G401.6 (cell line): ENCODE measurements at regions not wholly inside any gene's neighbourhood (a gene's known extent, or its start where the extent isn't known, plus 50 kb on each side); places are given as distances from the start of the nearest gene placed in this dataset.
"Not testable (repeated sequence)": the region's sequence is repeated elsewhere in the genome, so short reads cannot be mapped to it uniquely, and the experiment has no call there.

Source experiments
- FAIRE-seq: peaks from 2 replicates; lab custom pipeline; 2012; peaks lifted over from hg19 to GRCh38; lab: Jason Lieb, UNC

DNA sequence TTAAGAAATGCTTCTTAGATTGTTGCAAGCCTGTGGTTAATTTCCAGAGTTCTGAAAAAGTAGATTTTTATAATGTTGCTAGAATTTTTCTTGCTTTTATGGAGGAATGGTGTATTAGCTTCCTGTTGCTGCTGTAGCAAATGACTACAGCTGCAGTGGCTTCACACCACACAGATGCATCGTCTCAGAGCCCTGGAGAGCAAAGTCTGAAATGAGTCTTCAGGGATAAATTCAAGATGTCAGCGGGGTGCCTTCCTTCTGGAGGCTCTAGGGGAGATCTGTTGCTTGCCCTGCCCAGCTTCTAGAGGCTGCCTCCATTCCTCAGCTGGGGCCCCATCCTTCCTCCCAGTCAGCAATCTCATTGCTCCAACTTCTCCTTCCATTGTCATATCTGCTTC, 187.8 kb downstream of the ZNF516 start:
- FAIRE-seq = no peak

DNA sequence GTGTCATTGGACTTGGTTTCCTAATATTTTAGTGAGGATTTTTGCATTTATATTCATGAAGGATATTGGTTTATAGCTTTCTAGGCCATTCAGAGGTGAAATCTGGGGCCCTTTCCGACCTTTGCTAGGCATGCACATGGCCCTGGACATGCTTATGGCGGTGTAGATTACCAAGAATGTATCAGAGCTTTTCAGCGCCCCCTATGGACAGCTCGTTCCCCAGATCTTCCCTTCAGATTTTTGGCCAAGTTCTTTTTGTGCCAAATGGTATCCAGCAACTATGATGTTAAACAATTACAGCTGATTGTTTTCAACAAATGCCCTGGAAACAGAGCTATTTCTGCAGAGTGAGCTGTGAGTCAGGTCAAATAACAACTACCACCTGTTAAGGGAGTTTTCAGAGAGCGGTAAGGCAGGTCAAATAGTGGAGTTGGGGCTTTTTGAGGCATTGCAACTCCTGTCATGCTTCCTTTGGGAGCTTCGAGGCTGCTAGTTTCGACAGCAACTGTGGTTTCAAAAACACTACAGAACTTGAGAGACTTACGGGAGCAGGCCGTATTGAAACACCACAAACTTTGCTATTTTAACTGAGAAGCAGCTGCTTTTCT, 188.3 kb downstream of the ZNF516 start:
- no peak for FAIRE-seq

GRCh38 chr18:76285866-76286265, 209.2 kb downstream of the ZNF516 start:
- no peak for FAIRE-seq

DNA sequence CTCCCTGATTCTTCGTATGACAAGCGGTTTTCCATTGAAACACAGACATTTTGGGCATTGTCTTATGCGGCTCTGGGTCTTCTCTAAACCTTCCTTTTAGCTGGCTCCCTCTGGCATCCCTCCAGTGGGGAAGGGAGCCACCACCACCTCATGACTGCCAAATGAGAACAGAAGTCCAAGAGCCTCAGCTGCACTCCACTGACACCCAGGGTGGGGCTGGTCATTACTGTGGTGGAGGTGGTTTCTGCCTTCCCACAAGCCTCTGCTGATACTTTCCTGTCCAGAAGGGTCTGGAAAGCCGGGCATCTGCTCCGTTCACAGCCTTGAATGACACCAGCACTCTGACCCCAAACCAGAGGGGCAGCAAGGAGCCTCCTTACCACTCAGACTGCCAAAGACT, 213.5 kb downstream of the ZNF516 start:
- no peak for FAIRE-seq

DNA sequence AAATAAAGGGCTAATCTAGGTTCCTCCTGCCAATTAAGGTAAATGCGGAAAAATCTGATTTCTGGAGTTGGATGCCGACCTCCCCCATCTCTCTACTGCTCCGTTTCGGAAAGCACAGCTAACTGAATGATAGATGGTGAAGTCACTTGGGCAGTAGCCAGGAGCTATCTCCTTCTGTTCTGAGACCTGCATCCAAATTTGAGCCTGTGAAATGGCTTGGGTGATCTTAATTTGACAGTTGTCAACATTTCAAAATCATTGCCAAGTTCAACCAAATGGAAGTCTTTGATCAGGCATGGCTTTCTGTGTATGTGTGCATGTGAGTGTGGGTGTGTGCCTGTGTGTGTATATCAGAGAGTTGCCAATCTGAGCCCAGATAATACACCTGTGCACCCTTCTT, 217.2 kb downstream of the ZNF516 start:
- FAIRE-seq = no peak

DNA sequence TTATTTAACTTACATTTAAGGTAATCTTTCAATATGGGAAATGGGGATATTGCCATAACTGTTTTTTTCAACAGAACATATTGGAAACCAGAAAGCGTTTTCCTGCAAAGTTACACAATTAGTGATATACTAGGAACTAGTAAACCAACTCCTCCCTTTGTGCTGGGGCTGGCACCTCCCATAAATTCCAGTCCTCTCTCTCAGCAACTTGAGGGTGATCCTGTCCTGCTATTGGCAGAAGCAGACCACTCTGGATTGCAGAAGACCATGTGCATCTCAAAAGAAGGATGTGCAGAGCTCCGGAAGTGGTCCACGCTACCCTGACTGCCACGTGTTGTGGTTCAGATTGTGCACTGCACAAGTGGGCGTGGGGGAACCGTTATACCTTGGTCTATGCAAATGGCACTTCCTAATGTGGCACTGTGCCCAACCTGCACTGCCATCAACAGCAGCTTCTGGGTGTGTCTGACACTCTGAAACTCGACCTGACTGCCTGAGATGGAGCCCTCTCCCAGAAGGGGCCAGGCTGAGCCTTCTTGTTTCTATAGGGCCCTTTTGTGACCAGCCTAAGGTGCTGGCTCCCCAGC, 219.2 kb downstream of the ZNF516 start:
- FAIRE-seq = no peak

DNA sequence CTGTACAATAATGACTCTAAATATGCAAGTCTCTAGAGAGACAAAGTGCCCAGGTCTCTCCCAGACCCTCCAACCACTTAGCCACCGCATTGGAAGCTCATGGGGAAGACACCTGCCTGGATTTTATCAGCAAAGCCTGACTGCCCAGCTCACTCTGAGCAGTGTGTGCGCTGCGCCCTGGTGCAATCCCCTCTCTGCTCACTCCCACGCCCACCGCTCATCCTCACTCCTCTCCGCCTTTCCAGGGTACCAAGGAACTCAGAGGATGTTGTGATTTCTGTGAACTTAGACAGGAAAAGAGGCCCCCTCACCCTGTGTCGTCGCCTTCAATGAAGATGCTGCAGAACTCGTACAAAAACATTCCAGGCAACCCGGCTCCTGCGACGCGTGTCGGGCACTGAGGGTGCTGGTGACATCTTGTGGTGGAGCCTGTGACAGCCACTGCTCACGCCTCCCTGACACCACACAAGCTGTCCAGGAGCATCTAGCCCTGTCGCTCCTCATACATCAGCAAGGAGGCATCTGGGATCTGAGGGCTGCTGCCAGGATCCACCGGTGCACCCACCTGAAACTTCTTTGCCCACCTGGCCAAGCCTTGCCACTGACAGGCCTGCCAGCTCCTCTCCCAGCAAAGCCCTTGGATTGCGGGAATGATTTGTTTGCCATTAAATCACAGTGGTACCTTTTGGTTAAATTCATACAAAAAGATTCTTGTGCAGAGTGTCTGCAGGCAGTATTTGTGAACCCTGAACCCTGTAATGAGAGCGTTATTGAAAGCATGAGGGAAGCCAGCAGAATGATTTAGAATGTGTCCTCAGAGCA, 220.4 kb downstream of the ZNF516 start:
- no peak for FAIRE-seq

DNA sequence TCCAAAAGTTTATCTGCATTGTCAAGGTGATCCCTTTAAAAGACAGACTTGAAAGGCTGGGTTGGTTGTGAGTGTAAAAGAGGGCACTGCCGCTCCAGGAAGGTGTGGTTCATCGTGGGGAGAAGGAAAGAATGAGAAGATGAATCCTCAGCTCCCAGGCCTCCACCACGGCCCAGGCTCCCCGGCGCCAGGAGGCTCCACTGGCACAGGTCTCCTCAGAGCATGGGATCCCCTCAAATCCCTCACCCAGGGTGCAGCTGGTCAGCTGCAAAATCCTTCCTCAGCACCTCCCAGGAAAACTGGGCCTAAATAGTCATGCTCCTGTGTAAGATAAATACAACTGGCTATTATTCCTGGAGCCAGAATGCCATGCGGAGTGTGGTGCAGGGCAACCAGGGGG, 221.1 kb downstream of the ZNF516 start:
- FAIRE-seq = no peak

- no peak for FAIRE-seq
Observed at GRCh38 chr18:76273036-76273545, 222.0 kb downstream of the ZNF516 start.

GRCh38 chr18:76267423-76267822, 227.6 kb downstream of the ZNF516 start:
- not testable (repeated sequence) for FAIRE-seq

GRCh38 chr18:76266236-76266991, 228.6 kb downstream of the ZNF516 start:
- FAIRE-seq = no peak

- no peak for FAIRE-seq
Observed at GRCh38 chr18:76265497-76266235, 229.4 kb downstream of the ZNF516 start.

DNA sequence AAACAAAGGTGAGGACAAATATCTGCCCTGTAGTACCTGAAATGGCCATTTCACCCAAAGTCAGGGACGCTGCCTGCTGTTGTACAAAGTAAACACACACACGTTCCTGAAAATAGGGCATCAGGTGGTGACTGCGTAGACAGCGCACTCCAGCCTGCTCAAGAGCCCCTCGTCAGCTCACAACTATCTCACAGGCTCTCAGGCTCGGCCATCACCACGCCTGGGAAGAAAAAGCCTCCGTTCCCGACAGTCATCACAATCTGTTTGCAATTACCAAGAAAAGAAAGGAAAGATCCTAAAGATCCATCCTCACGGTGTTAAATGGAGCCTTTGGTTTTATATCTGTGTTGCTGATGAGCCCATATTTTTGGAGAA, 230.2 kb downstream of the ZNF516 start:
- no peak for FAIRE-seq

- no peak for FAIRE-seq
Observed at GRCh38 chr18:76264198-76264875, 230.7 kb downstream of the ZNF516 start.

DNA sequence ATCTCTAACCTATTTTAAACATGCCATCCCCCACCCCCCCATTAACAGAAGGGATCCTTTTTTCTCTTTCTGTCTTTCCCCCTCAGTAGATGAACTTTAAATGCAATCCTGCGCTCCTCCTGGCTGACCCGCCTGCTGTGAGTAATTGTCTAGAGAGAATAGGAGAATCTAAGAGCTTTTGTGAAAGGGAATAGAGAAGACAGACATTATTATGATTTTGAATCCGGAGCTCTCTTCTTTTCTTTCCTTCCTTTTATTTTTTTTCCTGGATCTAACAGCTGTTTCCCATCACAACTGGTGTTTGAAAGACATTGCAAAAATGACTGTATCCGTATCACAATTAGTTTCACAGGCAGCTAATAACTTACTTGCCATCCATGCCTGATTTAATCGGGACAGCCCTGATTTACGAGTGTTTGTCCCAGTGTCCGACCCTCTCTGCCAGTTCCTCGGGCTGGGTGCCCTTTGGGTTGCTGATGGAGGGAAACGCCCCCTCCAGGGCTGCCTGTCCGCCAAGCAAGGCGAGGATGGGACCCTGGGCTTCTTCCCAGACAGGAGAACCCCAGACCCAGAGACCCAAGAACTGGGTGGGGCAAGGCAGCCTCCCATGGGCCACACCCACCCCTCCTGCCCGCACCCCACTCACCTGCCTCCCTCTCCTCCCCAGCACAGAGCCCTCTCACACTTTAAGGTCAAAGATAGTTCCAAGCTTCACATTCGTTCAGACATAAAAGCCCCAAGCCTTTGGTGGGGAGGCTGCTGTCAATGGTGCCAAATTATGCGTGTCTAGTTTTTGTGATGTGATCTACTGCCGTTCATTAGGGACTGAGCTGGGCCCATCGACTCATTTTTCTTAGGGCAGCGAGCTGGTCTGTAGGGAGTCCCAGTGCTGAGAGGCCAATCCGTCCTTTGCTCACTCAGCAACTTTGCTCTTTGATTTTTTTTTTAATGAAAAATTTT, 231.7 kb downstream of the ZNF516 start:
- no peak for FAIRE-seq

- FAIRE-seq = no peak
Observed at GRCh38 chr18:76260941-76261472, 234.0 kb downstream of the ZNF516 start.

- no peak for FAIRE-seq
Observed at GRCh38 chr18:76259711-76260110, 235.3 kb downstream of the ZNF516 start.

GRCh38 chr18:76259096-76259495, 235.9 kb downstream of the ZNF516 start:
- FAIRE-seq = no peak

DNA sequence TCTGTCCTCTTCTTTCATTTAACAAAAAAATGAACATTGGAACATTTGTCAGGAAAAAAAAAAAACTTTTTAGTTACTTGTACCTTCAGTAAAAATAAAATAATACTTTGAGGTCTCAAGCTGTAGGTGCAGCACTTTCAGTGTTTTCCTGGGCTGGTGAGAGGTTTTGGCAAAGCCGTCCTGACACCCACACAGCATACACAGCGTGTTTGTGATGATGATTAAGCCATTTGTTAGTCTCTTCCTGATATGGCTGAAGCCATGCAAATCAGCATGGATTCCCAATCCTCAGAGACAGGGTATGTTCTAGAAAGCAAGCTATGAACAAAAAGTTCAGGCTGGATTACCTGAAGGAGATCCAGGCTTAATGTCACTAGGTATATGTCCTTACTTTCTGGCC, 236.8 kb downstream of the ZNF516 start:
- no peak for FAIRE-seq
